Activated naive CD8-positive, alpha-beta T cell treated with anti-CD3 and anti-CD28 coated beads, Interleukin-2, amount 50 U/mL, for 24 hours (primary cell): ENCODE measurements at regions not wholly inside any gene's neighbourhood (a gene's known extent, or its start where the extent isn't known, plus 50 kb on each side); places are given as distances from the start of the nearest gene placed in this dataset.

ENCODE experiments used
- ATAC-seq: fragments of 150-1000 bp; cut with Tn5 transposase; one replicate; pipeline ENCODE4 v1.10.0; 2021
- DNase-seq: peaks from one replicate; pipeline ENCODE4 v3.0.0; 2021
- H3K27ac Mint-ChIP-seq: one replicate; pipeline ENCODE4 v1.8.0; 2021; ENCODE audit warnings: mild to moderate bottlenecking, mixed read lengths
- H3K27me3 Mint-ChIP-seq: one replicate; pipeline ENCODE4 v1.8.0; 2021; ENCODE audit warnings: mixed read lengths
- H3K36me3 Mint-ChIP-seq: one replicate; pipeline ENCODE4 v1.8.0; 2021; ENCODE audit warnings: low read depth, mixed read lengths
- H3K4me1 Mint-ChIP-seq: one replicate; pipeline ENCODE4 v1.8.0; 2021; ENCODE audit warnings: mixed read lengths
- H3K4me3 Mint-ChIP-seq: one replicate; pipeline ENCODE4 v1.8.0; 2021; ENCODE audit warnings: mild to moderate bottlenecking, moderate library complexity, mixed read lengths
- H3K9me3 Mint-ChIP-seq: one replicate; pipeline ENCODE4 v1.8.0; 2021; ENCODE audit warnings: mixed read lengths

DNA sequence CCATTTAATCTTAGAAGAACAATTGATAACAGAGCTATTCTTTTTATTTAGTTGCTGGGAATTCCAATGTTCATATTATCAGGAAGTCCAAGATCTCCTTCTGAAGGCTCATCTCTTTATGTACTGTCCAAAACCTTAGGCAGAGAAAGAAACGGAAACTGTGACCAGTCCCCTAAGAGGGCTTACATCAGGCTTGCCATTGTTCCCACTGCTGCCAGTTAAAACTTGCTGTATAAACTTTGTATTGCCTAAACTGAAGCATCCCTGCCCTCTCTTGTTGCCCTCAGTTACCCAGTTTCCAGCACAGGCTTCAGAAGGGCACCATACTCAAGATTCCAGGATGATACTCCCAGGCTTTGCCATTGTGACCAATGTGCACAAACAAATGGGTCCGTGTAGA lies 435.2 kb upstream of the NAALADL2 start:
- Mint-ChIP-seq H3K4me3 (no peak overlapping the region), H3K9me3 (no peaks in the 10 kb centered on the region), H3K27me3 (no peaks in the 10 kb centered on the region), H3K36me3 (no peaks in the 10 kb centered on the region), H3K4me1 (no peaks in the 10 kb centered on the region), H3K27ac (no peak overlapping the region)
- DNase-seq = no peak
- no peak for ATAC-seq

DNA sequence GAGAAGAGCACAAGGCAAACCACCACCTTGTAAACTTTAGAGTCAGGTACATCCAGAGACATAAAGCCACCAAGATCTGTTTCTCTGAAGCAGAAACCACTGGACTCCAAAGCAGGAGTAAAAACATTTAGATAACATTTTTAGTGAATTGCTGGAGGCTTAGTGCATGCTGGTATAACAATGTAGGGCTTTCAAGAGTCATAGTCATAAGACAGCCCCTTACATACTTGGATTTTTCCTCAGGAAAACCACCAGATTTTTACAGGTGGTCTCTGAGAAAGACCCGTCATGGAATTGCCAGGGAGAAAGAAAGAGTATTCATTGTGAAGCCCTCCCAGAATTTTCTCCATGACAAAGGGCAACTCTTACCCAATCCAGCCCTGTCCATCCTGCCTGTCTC lies 434.5 kb upstream of the NAALADL2 start:
- Mint-ChIP-seq H3K36me3 (no peaks in the 10 kb centered on the region), H3K4me1 (no peaks in the 10 kb centered on the region), H3K4me3 (no peak overlapping the region), H3K27me3 (no peaks in the 10 kb centered on the region), H3K9me3 (no peaks in the 10 kb centered on the region), H3K27ac (no peak overlapping the region)
- ATAC-seq (no peak), DNase-seq (no peak)

DNA sequence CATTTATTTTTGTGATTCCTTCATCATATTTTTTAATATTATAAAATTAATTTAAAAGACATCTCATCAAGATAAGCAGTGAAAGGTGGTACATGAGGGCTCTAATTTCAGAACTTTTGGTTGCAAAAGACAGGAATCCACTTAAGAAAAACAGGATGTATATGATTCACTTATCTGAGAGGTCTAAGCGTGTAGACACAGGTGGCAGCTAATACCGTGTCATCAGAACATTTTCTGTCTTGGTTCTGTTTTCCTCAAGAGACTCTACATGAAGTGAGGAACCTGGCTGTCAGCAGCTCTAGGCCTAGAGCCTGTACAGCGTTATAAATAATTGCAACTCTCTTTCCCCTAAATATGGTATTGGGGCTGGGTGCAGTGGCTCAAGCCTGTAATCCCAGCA lies 433.7 kb upstream of the NAALADL2 start:
- Mint-ChIP-seq H3K9me3 (no peaks in the 10 kb centered on the region), H3K4me3 (no peak overlapping the region), H3K27ac (no peak overlapping the region), H3K4me1 (no peaks in the 10 kb centered on the region), H3K36me3 (no peaks in the 10 kb centered on the region), H3K27me3 (no peaks in the 10 kb centered on the region)
- ATAC-seq = no peak
- no peak for DNase-seq

DNA sequence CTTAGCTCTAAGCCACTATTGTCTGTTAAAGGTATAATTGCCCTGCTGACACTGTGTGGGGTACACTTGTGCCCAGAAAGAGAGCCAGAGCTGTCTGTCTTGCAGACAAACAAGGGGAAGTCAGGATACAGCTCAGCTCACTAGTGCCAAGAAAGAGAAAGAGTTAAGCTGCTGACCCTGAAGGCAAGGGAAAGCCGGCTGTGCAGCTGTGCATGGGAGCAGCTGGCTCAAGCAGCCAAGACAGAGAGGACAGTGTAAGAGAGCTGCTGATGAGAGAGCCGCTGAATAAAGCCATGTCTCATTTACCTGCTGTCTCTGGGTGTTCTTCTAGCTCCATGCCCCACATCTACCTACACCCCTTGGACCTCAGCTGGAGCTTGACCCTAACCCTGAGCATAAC lies 428.1 kb upstream of the NAALADL2 start:
- ATAC-seq (no peak), DNase-seq (no peak)
- Mint-ChIP-seq H3K27me3 (no peaks in the 10 kb centered on the region), H3K4me1 (no peaks in the 10 kb centered on the region), H3K4me3 (no peak overlapping the region), H3K36me3 (no peaks in the 10 kb centered on the region), H3K9me3 (no peaks in the 10 kb centered on the region), H3K27ac (no peak overlapping the region)

DNA sequence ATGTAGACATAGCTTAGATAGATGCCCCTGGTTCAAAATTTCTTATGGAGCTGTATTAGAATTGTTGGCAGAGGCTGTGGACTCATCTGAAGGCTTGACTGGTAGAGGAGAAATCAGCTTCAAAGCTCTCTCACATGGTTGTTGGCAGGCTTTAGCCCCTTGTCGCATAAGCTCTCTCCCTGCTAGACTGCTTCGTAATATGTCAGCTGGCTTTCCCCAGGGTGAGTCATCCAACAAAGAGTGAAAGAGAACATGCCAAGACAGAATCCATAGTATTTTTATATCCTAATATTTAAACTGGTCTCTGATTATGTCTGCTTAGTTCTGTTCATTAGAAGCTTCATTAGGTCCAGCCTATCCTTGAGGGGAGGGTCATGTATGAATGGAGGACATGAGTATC lies 427.4 kb upstream of the NAALADL2 start:
- H3K9me3 Mint-ChIP-seq = no peaks in the 10 kb centered on the region
- H3K4me3 Mint-ChIP-seq = no peak overlapping the region
- no peaks in the 10 kb centered on the region for H3K36me3 Mint-ChIP-seq
- H3K27me3 Mint-ChIP-seq = no peaks in the 10 kb centered on the region
- no peaks in the 10 kb centered on the region for H3K4me1 Mint-ChIP-seq
- no peak overlapping the region for H3K27ac Mint-ChIP-seq
- no peak for ATAC-seq
- no peak for DNase-seq

DNA sequence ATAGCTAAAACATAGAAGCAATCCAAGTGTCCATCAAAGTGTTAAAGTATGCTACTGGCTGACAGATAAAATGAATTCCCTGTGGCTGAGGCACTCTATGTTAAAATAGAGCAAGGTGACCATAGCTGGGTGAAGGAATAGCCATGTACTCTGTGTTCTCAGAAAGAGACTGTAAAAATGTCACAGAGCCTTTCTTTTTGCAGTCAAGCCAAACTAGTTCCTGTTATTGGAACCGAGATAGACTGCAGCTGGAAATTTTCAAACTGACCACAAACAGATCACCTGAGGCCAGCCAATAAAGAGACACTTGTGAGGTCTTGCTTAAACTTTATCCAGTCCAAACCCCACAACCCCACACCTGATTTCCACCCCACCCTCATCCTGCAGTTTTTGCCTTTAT lies 422.8 kb upstream of the NAALADL2 start:
- peaks cover 6% of the 10 kb centered on the region for H3K4me1 Mint-ChIP-seq
- DNase-seq (no peak), ATAC-seq (no peak)
- H3K9me3 Mint-ChIP-seq = no peaks in the 10 kb centered on the region
- no peaks in the 10 kb centered on the region for H3K36me3 Mint-ChIP-seq
- H3K27ac Mint-ChIP-seq = no peak overlapping the region
- no peak overlapping the region for H3K4me3 Mint-ChIP-seq
- peaks cover 14% of the 10 kb centered on the region for H3K27me3 Mint-ChIP-seq

DNA sequence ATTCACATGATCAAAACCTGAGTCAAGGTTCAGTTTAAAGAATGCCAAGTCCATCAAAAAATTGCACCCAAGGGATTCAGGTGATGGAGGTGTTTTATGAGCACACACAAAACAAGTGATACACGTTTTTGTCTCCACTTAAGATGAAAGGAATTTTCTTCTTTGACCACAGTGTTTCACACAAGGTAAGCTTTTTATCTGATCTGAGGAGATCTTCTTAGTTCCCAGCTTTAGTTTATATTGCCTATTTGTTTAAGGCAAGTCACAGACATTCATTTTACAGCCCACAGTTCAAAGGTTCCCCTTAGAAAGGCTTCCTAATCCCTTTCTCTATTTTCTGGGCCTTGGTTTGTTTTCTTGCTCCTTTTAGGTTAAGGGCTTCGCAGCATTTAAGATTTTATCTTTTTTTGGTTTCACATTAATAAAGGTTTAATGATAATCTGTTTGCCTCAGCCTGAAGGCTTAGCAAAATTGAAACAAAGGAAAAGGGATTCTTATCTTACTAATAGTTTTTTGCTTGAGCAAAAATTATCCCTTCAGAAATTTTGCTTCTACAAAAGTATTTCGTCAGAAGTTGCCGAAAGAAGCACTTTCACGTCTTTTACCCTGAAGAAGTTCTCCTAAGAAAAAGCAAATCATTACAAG lies 420.5 kb upstream of the NAALADL2 start:
- peaks cover 11% of the 10 kb centered on the region for H3K4me1 Mint-ChIP-seq
- H3K27me3 Mint-ChIP-seq = peaks cover 24% of the 10 kb centered on the region
- no peak for DNase-seq
- ATAC-seq = no peak
- peaks cover 1% of the 10 kb centered on the region for H3K36me3 Mint-ChIP-seq
- no peaks in the 10 kb centered on the region for H3K9me3 Mint-ChIP-seq
- no peak overlapping the region for H3K4me3 Mint-ChIP-seq
- H3K27ac Mint-ChIP-seq = no peak overlapping the region

DNA sequence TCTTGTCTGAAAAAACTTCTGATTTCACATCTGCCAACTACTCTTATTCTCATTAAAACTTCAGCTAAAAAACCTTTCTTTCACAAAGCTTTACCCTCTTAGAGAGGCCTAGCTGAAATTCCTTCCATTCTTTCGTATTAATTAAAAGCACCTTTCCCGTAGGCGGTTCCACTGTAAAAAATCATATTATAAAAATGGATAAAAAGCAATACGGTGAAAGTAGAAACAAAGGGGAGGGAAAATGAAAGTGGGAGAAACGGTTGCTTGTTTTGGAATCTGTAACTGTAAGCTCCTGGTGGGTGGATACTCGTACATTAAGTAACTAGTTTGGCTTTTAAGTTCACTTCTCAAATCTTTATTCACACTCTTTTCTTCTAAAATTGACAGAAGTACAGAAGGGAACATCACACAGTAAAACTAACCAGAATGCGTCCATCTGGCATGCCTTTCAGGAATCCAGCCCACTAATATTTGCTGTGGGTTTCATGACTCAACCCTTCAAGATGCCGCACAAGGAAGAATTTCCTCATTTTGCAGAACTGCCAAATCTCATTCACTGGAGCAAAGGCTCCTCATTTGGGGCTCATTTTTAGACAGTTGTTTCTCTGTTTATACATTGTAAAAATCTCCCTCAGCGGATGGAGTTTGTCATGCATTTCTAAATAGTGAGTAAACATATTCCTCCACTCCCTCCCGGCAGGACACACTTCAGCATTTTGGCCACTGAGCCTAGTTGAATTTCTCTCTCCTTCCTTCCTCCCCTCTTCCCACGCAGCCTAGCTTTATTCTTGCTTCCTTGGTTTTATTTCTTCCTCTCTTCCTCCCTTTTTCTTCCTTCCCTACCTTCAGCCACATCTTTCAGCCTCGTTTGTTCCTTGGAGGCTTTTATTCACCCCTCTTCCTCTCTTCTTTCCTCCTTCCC lies 419.5 kb upstream of the NAALADL2 start:
- ATAC-seq = no peak
- no peak overlapping the region for H3K27ac Mint-ChIP-seq

DNA sequence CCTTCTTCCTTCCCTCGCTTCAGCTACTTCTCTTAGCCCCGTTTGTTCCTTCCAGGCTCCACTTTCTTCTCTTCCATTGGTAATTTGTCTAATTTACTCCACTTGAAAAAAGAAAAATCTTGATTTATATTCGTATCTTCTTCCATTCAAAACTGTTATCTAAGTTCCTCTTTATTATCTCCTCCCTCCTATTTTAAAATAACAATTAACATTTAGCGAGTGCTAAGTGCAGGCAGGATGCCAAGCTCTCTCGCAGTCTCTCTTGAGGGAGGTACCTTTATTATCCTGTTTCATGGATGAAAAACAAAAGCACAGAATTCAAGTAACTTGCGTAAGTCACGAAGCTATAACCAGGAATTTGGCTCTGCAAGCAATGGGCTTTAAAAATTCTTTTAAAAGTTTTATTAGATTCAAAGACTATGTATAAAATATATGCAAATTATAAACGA lies 418.9 kb upstream of the NAALADL2 start:
- no peak overlapping the region for H3K27ac Mint-ChIP-seq
- peaks cover 11% of the 10 kb centered on the region for H3K4me1 Mint-ChIP-seq
- H3K36me3 Mint-ChIP-seq = peaks cover 1% of the 10 kb centered on the region
- H3K9me3 Mint-ChIP-seq = no peaks in the 10 kb centered on the region
- ATAC-seq (no peak), DNase-seq (no peak)
- peak overlapping the region; percentile 59 for H3K4me3 Mint-ChIP-seq
- H3K27me3 Mint-ChIP-seq = peaks cover 24% of the 10 kb centered on the region

More for the DNA sequence above, 419.5 kb upstream of the NAALADL2 start:
- Mint-ChIP-seq H3K4me3 (peak overlapping the region; percentile 59), H3K27me3 (peaks cover 24% of the 10 kb centered on the region), H3K36me3 (peaks cover 1% of the 10 kb centered on the region), H3K4me1 (peaks cover 11% of the 10 kb centered on the region), H3K9me3 (no peaks in the 10 kb centered on the region)
- no peak for DNase-seq

DNA sequence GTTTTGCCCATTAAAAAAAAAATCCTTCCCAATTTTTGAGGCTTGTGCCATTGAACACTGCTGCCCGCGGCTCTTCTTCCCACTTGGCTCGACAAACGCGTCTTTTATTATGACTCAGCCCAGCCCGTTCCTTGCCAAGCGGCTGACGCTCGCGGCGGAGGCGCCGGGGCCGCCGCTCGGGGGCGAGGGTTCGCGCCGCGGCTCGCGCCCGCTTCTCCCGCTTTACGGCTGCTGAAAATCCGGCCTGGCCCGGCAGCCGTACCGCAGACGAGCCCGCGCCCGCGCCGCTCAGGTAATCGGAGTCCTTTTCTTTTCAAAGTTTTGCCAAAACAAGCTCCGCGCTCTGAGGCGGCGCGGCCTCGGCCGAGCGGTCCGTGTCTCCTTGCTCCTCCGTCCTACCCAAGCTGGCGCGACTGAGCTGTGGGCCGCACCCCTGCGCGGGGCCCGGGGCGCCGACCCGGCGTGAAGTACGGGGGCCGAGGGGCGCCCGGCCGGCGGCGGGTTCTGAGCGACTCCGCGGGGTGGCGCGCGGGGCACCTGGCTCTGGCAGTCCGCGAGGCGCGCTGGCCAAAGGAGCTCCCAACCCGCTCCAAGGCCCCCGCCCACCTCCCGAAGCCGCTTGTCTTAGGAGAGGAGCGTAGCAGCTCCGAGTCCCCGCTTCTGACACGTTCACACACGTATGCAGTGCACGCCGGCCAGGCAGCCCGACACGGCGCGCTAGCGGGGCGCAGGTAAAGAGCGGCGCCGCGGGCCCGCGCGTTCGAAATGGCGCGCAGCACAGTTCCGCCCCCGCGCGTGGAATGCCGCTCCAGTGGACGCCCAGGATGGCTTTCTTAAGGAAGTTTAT lies 418.2 kb upstream of the NAALADL2 start:
- Mint-ChIP-seq H3K36me3 (peaks cover 1% of the 10 kb centered on the region), H3K27ac (no peak overlapping the region), H3K27me3 (peaks cover 24% of the 10 kb centered on the region), H3K4me1 (peaks cover 11% of the 10 kb centered on the region), H3K4me3 (peak overlapping the region; percentile 68), H3K9me3 (no peaks in the 10 kb centered on the region)
- peak; percentile 63 for DNase-seq
- peak; percentile 79 for ATAC-seq

DNA sequence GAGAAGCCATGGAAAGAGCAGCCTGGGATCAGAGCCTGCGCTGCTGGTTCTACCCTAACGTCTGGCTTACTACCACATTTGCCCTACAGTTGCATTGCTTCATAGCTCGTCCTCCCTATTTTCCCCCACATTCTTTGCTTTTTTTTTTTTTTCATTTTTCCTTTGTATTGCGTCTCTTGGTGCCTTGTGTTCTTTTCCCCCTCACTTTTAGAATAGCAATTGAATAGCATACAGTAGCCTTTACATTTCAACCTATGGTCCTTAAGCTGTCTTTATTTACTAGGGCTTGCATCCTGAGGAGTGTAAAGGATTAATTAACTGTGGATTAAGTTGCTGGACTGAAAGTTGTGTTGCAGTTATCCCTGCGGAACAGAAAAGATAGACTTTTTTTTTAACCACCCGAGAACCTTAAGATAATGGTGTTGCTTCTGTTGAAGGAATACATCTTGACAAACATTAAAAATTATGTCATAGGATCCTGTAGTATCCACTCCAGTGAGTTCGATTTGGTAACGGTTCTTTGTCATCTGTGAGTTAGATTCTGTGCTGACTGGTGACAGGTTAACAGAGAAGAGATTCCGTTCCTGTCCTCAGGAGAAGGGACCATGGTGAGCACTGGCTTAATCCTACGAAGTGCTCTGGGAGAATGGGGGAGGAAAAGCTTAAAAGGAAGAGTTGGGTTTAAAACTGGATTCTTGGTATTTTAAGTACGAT lies 417.4 kb upstream of the NAALADL2 start:
- Mint-ChIP-seq H3K27ac (peak overlapping the region; percentile 13), H3K9me3 (no peaks in the 10 kb centered on the region), H3K4me3 (peak overlapping the region; percentile 68), H3K27me3 (peaks cover 24% of the 10 kb centered on the region), H3K36me3 (peaks cover 1% of the 10 kb centered on the region), H3K4me1 (peaks cover 11% of the 10 kb centered on the region)
- DNase-seq = no peak
- ATAC-seq = no peak

DNA sequence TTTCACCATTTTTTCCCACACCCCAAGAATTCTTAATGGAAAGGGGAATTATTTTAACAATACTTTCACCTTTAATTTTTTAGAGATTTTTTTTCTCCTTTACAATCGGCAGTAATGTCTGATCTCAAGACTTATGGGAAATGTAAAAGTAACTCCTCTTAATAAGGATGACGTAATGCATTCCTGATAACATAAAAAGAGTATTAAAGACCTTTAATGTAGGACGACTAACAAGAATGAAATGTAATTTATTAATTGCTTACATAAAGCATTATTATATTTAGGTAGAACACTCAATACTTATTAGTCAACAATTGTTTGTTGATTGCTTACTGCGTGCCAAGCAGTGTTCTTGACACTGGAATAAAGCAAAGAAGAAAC lies 416.8 kb upstream of the NAALADL2 start:
- Mint-ChIP-seq H3K4me3 (no peak overlapping the region), H3K4me1 (peaks cover 11% of the 10 kb centered on the region), H3K27ac (no peak overlapping the region), H3K36me3 (peaks cover 1% of the 10 kb centered on the region), H3K9me3 (no peaks in the 10 kb centered on the region), H3K27me3 (peaks cover 24% of the 10 kb centered on the region)
- ATAC-seq = no peak
- DNase-seq = no peak

DNA sequence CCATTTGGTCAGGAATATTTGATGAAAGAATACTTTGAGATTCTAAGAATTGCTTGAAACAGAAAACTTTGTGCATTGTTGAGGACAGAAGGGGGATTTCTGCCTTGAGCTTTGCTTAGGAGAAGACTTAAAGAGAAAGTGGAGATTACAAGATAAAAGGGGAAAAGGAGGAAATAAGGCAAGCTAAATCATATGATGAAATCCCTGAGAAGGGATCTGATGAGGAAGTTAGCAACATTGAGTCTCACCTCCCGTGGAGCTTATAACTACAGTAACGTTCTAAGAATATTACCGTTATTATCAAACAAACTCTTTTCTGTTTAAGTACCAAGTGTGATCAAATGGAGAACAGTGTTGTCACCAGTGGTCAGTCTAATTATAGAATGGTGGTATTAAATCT lies 414.7 kb upstream of the NAALADL2 start:
- Mint-ChIP-seq H3K9me3 (peaks cover 9% of the 10 kb centered on the region), H3K27ac (no peak overlapping the region), H3K27me3 (peaks cover 21% of the 10 kb centered on the region), H3K4me3 (no peak overlapping the region), H3K36me3 (peaks cover 1% of the 10 kb centered on the region), H3K4me1 (peaks cover 11% of the 10 kb centered on the region)
- DNase-seq (no peak), ATAC-seq (no peak)

DNA sequence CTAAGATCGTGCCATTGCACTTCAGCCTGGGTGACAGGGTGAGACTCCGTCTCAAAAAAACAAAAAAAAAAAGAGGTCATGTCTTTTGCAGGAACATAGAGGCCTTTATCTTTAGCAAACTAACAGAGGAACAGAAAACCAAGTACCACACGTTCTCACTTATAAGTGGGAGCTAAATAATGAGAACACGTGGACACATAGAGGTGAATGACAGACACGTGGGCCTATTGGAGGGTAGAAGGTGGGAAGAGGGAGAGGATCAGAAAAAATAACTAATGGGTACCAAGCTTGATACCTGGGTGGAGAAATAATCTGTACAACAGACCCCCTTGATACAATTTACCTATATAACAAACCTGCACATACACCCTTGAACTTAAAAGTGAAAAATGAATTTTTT lies 401.4 kb upstream of the NAALADL2 start:
- H3K27me3 Mint-ChIP-seq = no peaks in the 10 kb centered on the region
- H3K36me3 Mint-ChIP-seq = no peaks in the 10 kb centered on the region
- H3K4me3 Mint-ChIP-seq = no peak overlapping the region
- no peak overlapping the region for H3K27ac Mint-ChIP-seq
- ATAC-seq (no peak), DNase-seq (no peak)
- peaks cover 19% of the 10 kb centered on the region for H3K9me3 Mint-ChIP-seq
- H3K4me1 Mint-ChIP-seq = no peaks in the 10 kb centered on the region
